ENCODE measurements at regions not wholly inside any gene's neighbourhood (a gene's known extent, or its start where the extent isn't known, plus 50 kb on each side); places are given as distances from the start of the nearest gene placed in this dataset.

GRCh38 chr4:75142850-75143249 lies 209.9 kb downstream of the PARM1 start:
- TF ChIP-seq CTCF (IDR thresholded peaks at IDR 0.05) (no peak), POLR2A (IDR thresholded peaks at IDR 0.05) (no peak), EP300 (IDR thresholded peaks at IDR 0.05) (no peak), POLR2AphosphoS5 (IDR thresholded peaks at IDR 0.05) (no peak)
